ENCODE measurements at regions not wholly inside any gene's neighbourhood (a gene's known extent, or its start where the extent isn't known, plus 50 kb on each side); places are given as distances from the start of the nearest gene placed in this dataset.

DNA sequence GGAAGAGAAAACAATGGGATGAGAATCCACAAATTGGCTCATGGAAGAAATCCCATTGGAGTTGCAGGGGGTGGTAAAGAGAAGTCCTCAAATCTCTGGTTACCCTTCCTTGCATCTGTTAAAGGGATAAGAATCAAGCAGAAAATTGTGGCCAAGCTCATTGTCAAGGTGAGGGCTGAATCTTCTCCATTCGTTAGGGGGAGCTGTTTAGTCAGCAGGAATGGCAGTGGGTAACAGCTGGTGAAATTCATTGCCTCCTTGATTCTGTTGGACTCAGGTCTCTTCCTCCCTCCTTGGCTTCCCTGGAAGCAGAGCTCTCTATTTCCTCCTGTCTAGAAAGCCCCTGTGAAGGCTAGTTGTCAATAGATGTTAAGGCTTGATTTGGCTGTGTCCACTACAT, 343.1 kb upstream of the SEMA6D start:
- H3K4me3 ChIP-seq (ENCODE audit: low read length in 2 of 2), result no peak overlapping the region
- no peaks in the 10 kb centered on the region for H3K27me3 ChIP-seq (ENCODE audit: control insufficient read depth in 1 of 2, insufficient read depth in 2 of 2, low read length in 1 of 2)
- WGBS, 2 donors, result 27 to 39% methylated on average over 1 of the region's 1 CpG
- ATAC-seq (ENCODE audit: low FRiP score), result no peak
- no peaks in the 10 kb centered on the region for H3K36me3 ChIP-seq (ENCODE audit: control insufficient read depth in 1 of 2, insufficient read depth in 2 of 2, low read length in 1 of 2)
- DNase-seq, result no peak
- intact Hi-C loops (cut with DNase I), result no loop called here
- H3K9me3 ChIP-seq (ENCODE audit: control insufficient read depth, low read length), result no peaks in the 10 kb centered on the region
- H3K4me1 ChIP-seq (ENCODE audit: control insufficient read depth in 1 of 2, insufficient read depth in 2 of 2, low read length in 2 of 2), result no peaks in the 10 kb centered on the region
- H3K27ac ChIP-seq (ENCODE audit: low read depth in 1 of 2, low read length in 2 of 2), result no peak overlapping the region

DNA sequence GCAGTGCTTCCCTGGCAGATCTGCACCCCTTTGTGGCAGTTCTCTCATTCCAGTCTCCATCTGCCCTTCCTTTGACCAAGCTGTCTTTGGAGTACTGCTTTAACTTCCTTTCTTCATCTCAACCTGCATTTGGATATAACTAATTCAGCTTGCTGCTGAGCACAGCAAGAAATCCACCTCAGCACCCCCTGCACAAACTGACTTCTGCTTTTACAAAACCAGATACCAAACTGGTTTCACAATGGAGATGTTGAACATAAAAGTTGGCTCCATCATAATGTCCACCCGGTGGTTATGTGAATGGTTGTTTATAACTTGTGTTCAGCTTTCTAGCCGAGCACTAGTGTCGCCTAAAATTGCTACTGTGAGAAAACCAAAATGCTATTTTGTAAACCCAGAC, 341.1 kb upstream of the SEMA6D start:
- ATAC-seq (ENCODE audit: low FRiP score), result no peak
- Histone ChIP-seq H3K4me1 (ENCODE audit: control insufficient read depth in 1 of 2, insufficient read depth in 2 of 2, low read length in 2 of 2) (no peaks in the 10 kb centered on the region), H3K4me3 (ENCODE audit: low read length in 2 of 2) (no peak overlapping the region), H3K27me3 (ENCODE audit: control insufficient read depth in 1 of 2, insufficient read depth in 2 of 2, low read length in 1 of 2) (no peaks in the 10 kb centered on the region), H3K9me3 (ENCODE audit: control insufficient read depth, low read length) (no peaks in the 10 kb centered on the region), H3K27ac (ENCODE audit: low read depth in 1 of 2, low read length in 2 of 2) (no peak overlapping the region), H3K36me3 (ENCODE audit: control insufficient read depth in 1 of 2, insufficient read depth in 2 of 2, low read length in 1 of 2) (no peaks in the 10 kb centered on the region)
- 91 to 95% methylated on average over 3 of the region's 3 CpGs for WGBS, 2 donors
- DNase-seq, result no peak
- intact Hi-C loops (cut with DNase I), result no loop called here

DNA sequence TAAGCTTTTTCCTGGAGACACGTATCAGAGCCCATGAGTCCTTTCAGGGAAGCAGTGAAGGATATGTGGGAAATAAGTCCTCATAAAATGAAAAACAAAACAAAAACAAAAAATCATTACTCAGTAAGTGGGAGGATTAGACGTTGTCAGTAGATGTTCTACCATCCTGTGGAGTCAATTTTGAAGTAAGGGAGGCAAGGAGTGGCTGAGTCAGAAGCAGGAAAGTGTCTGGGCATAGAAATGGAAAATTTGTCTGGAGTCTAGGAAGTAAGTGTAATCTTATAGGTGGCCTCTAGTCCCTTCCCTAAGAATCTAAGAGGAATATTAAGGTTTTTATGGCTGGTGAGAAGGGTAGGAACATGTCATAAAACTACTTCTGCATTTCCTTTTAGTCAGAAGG, 339.8 kb upstream of the SEMA6D start:
- Histone ChIP-seq H3K9me3 (ENCODE audit: control insufficient read depth, low read length) (no peaks in the 10 kb centered on the region), H3K27me3 (ENCODE audit: control insufficient read depth in 1 of 2, insufficient read depth in 2 of 2, low read length in 1 of 2) (no peaks in the 10 kb centered on the region), H3K4me1 (ENCODE audit: control insufficient read depth in 1 of 2, insufficient read depth in 2 of 2, low read length in 2 of 2) (no peaks in the 10 kb centered on the region), H3K27ac (ENCODE audit: low read depth in 1 of 2, low read length in 2 of 2) (no peak overlapping the region), H3K4me3 (ENCODE audit: low read length in 2 of 2) (no peak overlapping the region), H3K36me3 (ENCODE audit: control insufficient read depth in 1 of 2, insufficient read depth in 2 of 2, low read length in 1 of 2) (no peaks in the 10 kb centered on the region)
- ATAC-seq (ENCODE audit: low FRiP score), result no peak
- intact Hi-C loops (cut with DNase I), result no loop called here
- DNase-seq, result no peak
- WGBS, 2 donors, result 64 to 73% methylated on average over 2 of the region's 2 CpGs

DNA sequence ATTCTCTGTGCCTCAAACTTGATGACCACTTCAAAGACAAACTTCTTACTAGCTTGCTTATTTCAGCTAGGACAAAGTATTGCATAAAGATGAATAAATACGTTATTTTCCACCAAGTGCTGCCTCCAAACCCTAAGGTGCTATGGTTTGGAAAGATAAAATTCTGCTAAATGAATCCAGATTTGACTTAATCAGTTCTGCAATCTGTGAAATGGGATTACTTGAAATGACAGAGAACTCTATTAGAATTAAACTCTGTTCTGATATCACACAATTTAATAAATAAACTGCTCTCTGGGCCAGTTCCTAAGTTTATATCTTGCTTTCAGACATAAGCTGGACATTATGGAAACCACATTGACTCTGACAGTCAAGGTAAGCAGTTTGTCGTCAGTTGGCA, 338.8 kb upstream of the SEMA6D start:
- Histone ChIP-seq H3K36me3 (ENCODE audit: control insufficient read depth in 1 of 2, insufficient read depth in 2 of 2, low read length in 1 of 2) (no peaks in the 10 kb centered on the region), H3K9me3 (ENCODE audit: control insufficient read depth, low read length) (no peaks in the 10 kb centered on the region), H3K27ac (ENCODE audit: low read depth in 1 of 2, low read length in 2 of 2) (no peak overlapping the region), H3K4me3 (ENCODE audit: low read length in 2 of 2) (no peak overlapping the region), H3K27me3 (ENCODE audit: control insufficient read depth in 1 of 2, insufficient read depth in 2 of 2, low read length in 1 of 2) (no peaks in the 10 kb centered on the region), H3K4me1 (ENCODE audit: control insufficient read depth in 1 of 2, insufficient read depth in 2 of 2, low read length in 2 of 2) (no peaks in the 10 kb centered on the region)
- ATAC-seq (ENCODE audit: low FRiP score) (no peak), DNase-seq (no peak)
- intact Hi-C loops (cut with DNase I), result no loop called here
- 71 to 78% methylated on average over 2 of the region's 2 CpGs for WGBS, 2 donors

DNA sequence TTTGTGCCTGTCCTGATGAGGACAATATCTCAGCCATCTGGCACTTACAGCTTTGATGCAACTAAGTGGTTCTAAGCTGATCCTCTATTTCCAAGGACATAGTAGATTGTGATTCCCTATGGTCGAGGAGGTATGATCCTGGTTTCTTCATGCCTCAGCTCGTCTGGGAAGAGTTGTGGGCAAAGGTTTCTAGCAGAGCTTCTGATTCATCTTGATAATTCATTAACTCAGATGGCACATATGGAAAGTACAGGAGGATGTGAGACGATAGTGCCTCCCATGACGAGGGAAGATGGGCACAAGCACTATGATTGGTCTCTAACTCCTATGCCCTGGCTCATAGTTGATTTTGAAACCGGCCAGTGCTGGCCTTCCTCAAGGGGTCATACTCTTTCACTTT, 334.2 kb upstream of the SEMA6D start:
- H3K27me3 ChIP-seq (ENCODE audit: control insufficient read depth in 1 of 2, insufficient read depth in 2 of 2, low read length in 1 of 2), result no peaks in the 10 kb centered on the region
- WGBS, 2 donors, result 83 to 91% methylated on average over 5 of the region's 5 CpGs
- no peaks in the 10 kb centered on the region for H3K9me3 ChIP-seq (ENCODE audit: control insufficient read depth, low read length)
- DNase-seq (no peak), ATAC-seq (ENCODE audit: low FRiP score) (no peak)
- H3K4me1 ChIP-seq (ENCODE audit: control insufficient read depth in 1 of 2, insufficient read depth in 2 of 2, low read length in 2 of 2), result peaks cover 0 to 5% of the 10 kb centered on the region in 2 donors
- H3K4me3 ChIP-seq (ENCODE audit: low read length in 2 of 2), result no peak overlapping the region
- H3K36me3 ChIP-seq (ENCODE audit: control insufficient read depth in 1 of 2, insufficient read depth in 2 of 2, low read length in 1 of 2), result no peaks in the 10 kb centered on the region
- no peak overlapping the region for H3K27ac ChIP-seq (ENCODE audit: low read depth in 1 of 2, low read length in 2 of 2)
- intact Hi-C loops (cut with DNase I), result no loop called here

DNA sequence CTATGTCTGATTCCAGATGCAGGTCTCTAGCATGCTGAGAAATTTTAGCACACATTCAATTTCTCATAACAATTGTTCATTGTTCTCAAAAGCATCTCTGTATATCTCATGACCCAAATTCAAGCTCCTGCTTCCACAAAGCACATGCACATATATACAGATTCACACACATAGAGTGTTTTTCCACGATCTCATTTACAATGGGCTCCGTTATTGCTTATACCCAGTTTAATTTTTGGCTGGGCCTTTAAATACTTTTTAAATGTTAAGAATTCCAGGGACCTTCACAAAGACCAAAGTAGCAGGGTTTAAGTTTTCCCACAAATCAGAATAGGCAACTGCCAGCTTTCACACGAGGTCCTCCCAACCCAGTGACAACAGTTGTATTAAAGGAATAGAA, 333.5 kb upstream of the SEMA6D start:
- no peak overlapping the region for H3K27ac ChIP-seq (ENCODE audit: low read depth in 1 of 2, low read length in 2 of 2)
- intact Hi-C loops (cut with DNase I), result no loop called here

DNA sequence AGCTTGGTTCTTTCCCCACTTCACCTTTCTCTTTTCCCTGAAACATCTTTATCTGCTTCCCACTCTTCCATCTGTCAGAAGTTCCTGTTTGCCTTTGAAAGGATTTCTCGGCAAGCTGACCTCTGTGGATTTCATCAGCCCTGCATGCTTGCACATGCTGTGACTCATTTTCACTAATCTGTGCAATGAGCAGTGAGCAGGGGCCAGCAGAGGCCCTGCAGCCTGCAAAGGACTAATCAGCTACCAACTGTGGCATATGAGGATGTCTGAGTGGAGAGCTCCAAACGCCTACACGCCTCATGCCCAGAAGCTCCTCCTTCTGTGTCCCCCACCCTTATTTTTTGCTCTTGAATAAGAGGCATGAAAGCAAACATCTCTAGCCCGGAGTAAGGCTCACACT, 333.0 kb upstream of the SEMA6D start:
- Histone ChIP-seq H3K4me3 (ENCODE audit: low read length in 2 of 2) (no peak overlapping the region), H3K4me1 (ENCODE audit: control insufficient read depth in 1 of 2, insufficient read depth in 2 of 2, low read length in 2 of 2) (peaks cover 0 to 5% of the 10 kb centered on the region in 2 donors), H3K9me3 (ENCODE audit: control insufficient read depth, low read length) (no peaks in the 10 kb centered on the region), H3K27me3 (ENCODE audit: control insufficient read depth in 1 of 2, insufficient read depth in 2 of 2, low read length in 1 of 2) (no peaks in the 10 kb centered on the region), H3K27ac (ENCODE audit: low read depth in 1 of 2, low read length in 2 of 2) (no peak overlapping the region), H3K36me3 (ENCODE audit: control insufficient read depth in 1 of 2, insufficient read depth in 2 of 2, low read length in 1 of 2) (no peaks in the 10 kb centered on the region)
- intact Hi-C loops (cut with DNase I), result no loop called here
- DNase-seq (peak in 1 of 2 donors; percentile 63), ATAC-seq (ENCODE audit: low FRiP score) (peak; percentile 69)
- 22 to 30% methylated on average over 4 of the region's 4 CpGs for WGBS, 2 donors

More for the DNA sequence above, 333.5 kb upstream of the SEMA6D start:
- ATAC-seq (ENCODE audit: low FRiP score), result no peak
- Histone ChIP-seq H3K27me3 (ENCODE audit: control insufficient read depth in 1 of 2, insufficient read depth in 2 of 2, low read length in 1 of 2) (no peaks in the 10 kb centered on the region), H3K4me1 (ENCODE audit: control insufficient read depth in 1 of 2, insufficient read depth in 2 of 2, low read length in 2 of 2) (peaks cover 0 to 5% of the 10 kb centered on the region in 2 donors), H3K36me3 (ENCODE audit: control insufficient read depth in 1 of 2, insufficient read depth in 2 of 2, low read length in 1 of 2) (no peaks in the 10 kb centered on the region), H3K9me3 (ENCODE audit: control insufficient read depth, low read length) (no peaks in the 10 kb centered on the region), H3K4me3 (ENCODE audit: low read length in 2 of 2) (no peak overlapping the region)
- DNase-seq, result no peak
- WGBS, 2 donors, result 9 to 15% methylated on average over 3 of the region's 3 CpGs

DNA sequence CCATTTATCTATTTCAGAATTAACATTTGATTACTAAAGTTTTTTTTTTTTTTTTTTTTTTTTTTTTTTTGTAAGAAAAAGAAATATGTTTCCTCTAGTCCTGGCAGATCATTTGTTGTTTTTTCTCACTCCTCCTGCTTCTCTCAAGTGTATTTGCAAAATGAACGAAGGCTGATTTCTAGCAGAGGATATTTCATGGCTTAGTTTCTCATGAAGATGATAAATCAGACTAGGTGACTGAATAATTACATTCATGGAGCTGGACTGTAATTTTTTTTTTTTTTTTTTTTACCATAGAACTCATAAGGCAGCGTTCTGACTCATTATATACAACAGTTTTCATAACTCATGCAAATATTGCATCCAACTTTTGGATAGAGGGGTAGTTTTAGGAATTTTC, 332.5 kb upstream of the SEMA6D start:
- ATAC-seq (ENCODE audit: low FRiP score) (no peak), DNase-seq (no peak)
- Histone ChIP-seq H3K27ac (ENCODE audit: low read depth in 1 of 2, low read length in 2 of 2) (no peak overlapping the region), H3K4me1 (ENCODE audit: control insufficient read depth in 1 of 2, insufficient read depth in 2 of 2, low read length in 2 of 2) (peaks cover 0 to 5% of the 10 kb centered on the region in 2 donors), H3K4me3 (ENCODE audit: low read length in 2 of 2) (no peak overlapping the region), H3K9me3 (ENCODE audit: control insufficient read depth, low read length) (no peaks in the 10 kb centered on the region), H3K36me3 (ENCODE audit: control insufficient read depth in 1 of 2, insufficient read depth in 2 of 2, low read length in 1 of 2) (no peaks in the 10 kb centered on the region), H3K27me3 (ENCODE audit: control insufficient read depth in 1 of 2, insufficient read depth in 2 of 2, low read length in 1 of 2) (no peaks in the 10 kb centered on the region)
- 55 to 75% methylated on average over 2 of the region's 2 CpGs for WGBS, 2 donors
- intact Hi-C loops (cut with DNase I), result no loop called here

DNA sequence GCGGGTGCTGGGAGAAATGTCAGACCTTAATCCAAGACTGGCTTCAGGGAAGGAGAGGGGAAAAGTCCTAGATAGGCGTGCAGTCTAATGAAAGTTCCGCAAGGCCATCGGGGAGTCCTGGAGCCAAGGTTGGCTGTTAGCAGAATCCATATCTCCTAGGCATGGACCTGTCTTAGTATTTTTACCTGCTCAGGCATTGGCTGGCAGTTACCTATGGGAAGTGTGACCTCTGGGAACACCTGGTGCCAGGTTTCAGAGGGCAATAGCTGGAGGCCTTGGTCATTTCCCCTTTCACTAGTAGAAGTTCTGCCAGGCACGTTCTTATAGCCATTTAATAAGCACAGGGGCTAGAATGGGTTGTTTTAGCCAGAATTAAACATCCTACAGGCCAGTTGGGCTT, 330.8 kb upstream of the SEMA6D start:
- peaks cover 0 to 5% of the 10 kb centered on the region in 2 donors for H3K4me1 ChIP-seq (ENCODE audit: control insufficient read depth in 1 of 2, insufficient read depth in 2 of 2, low read length in 2 of 2)
- no peaks in the 10 kb centered on the region for H3K27me3 ChIP-seq (ENCODE audit: control insufficient read depth in 1 of 2, insufficient read depth in 2 of 2, low read length in 1 of 2)
- no peak overlapping the region for H3K27ac ChIP-seq (ENCODE audit: low read depth in 1 of 2, low read length in 2 of 2)
- H3K9me3 ChIP-seq (ENCODE audit: control insufficient read depth, low read length), result no peaks in the 10 kb centered on the region
- H3K36me3 ChIP-seq (ENCODE audit: control insufficient read depth in 1 of 2, insufficient read depth in 2 of 2, low read length in 1 of 2), result no peaks in the 10 kb centered on the region
- intact Hi-C loops (cut with DNase I), result no loop called here
- 97 to 98% methylated on average over 5 of the region's 5 CpGs for WGBS, 2 donors
- H3K4me3 ChIP-seq (ENCODE audit: low read length in 2 of 2), result no peak overlapping the region
- ATAC-seq (ENCODE audit: low FRiP score), result no peak
- no peak for DNase-seq

Data from aorta (tissue), 5 donors.